ENCODE measurements at regions not wholly inside any gene's neighbourhood (a gene's known extent, or its start where the extent isn't known, plus 50 kb on each side); places are given as distances from the start of the nearest gene placed in this dataset.

- Histone ChIP-seq H3K4me3 (no peak overlapping the region), H3K36me3 (ENCODE audit: control insufficient read depth, insufficient read depth, low read length) (no peaks in the 10 kb centered on the region), H3K4me1 (replicated peaks in 1 of 2; ENCODE audit: control insufficient read depth in 2 of 2, insufficient read depth in 2 of 2, low read length in 2 of 2) (no peaks in the 10 kb centered on the region), H3K9me1 (ENCODE audit: control insufficient read depth, insufficient read depth, low read length) (no peaks in the 10 kb centered on the region), H3K27me3 (ENCODE audit: control insufficient read depth in 2 of 2, insufficient read depth in 2 of 2, low read length in 2 of 2) (peaks cover 0 to 5% of the 10 kb centered on the region in 2 experiments; a peak in 1 of 5 replicates), H2AFZ (ENCODE audit: low read depth, low read length) (no peak overlapping the region), H3K27ac (ENCODE audit: extremely low read depth, low read depth, low read length) (no peak overlapping the region), H3K9me3 (replicated peaks; ENCODE audit: control insufficient read depth, insufficient read depth, low read depth, low read length) (no peaks in the 10 kb centered on the region; the same call in 1 of the 2 replicates), H4K20me1 (replicated peaks; ENCODE audit: control insufficient read depth, insufficient read depth, low read length) (no peaks in the 10 kb centered on the region), H3K79me2 (ENCODE audit: control insufficient read depth, insufficient read depth, low read length) (no peaks in the 10 kb centered on the region), H3K4me2 (ENCODE audit: insufficient read depth, low read length) (no peak overlapping the region), H3K9ac (ENCODE audit: insufficient read depth in 1 of 2, low read depth in 2 of 2, low read length in 2 of 2) (no peak overlapping the region)
- BruUV-seq (replicated peaks) = no TSS peak
- ChIA-PET POLR2A (no interaction called here), CTCF (ENCODE audit: low intra/inter-chr PET ratio) (no interaction called here)
- intact Hi-C loops (cut with micrococcal nuclease) = no loop called here
- no peak for FAIRE-seq
- no peak for TF ChIP-seq ZNF274 (IDR thresholded peaks at IDR 0.05; ENCODE audit: borderline replicate concordance, low read depth, low read length)
- TF ChIP-seq ZNF507 (tag; conservative IDR thresholded peaks at IDR 0.05) = peak; percentile 98
- TF ChIP-seq ZNF354B (CRISPR knock-in tag; IDR thresholded peaks at IDR 0.05) = peak; percentile 53; the same call in 1 of the 2 replicates
- TF ChIP-seq ZNF253 (CRISPR knock-in tag; conservative IDR thresholded peaks at IDR 0.05) = no peak
- in situ Hi-C loops (cut with MboI) = no loop called here
- 0% methylated on average over 1 of the region's 1 CpG for WGBS (ENCODE audit: insufficient coverage, low coverage, missing lambda C conversion rate)
- no peak for DNase-seq (ENCODE audit: extremely low read depth in 1 of 4, low spot score in 3 of 4)
- no peak for ATAC-seq
Observed at GRCh38 chr7:73939528-73939927, 78.6 kb downstream of the TMEM270 start.

GRCh38 chr7:73940701-73941238 lies 79.8 kb downstream of the TMEM270 start:
- Histone ChIP-seq H3K9me1 (ENCODE audit: control insufficient read depth, insufficient read depth, low read length) (no peaks in the 10 kb centered on the region), H3K27me3 (ENCODE audit: control insufficient read depth in 2 of 2, insufficient read depth in 2 of 2, low read length in 2 of 2) (no peaks in the 10 kb centered on the region), H3K9ac (ENCODE audit: insufficient read depth in 1 of 2, low read depth in 2 of 2, low read length in 2 of 2) (no peak overlapping the region), H3K9me3 (replicated peaks; ENCODE audit: control insufficient read depth, insufficient read depth, low read depth, low read length) (peaks cover 5% of the 10 kb centered on the region; the same call in 1 of the 2 replicates), H2AFZ (ENCODE audit: low read depth, low read length) (no peak overlapping the region), H3K36me3 (ENCODE audit: control insufficient read depth, insufficient read depth, low read length) (no peaks in the 10 kb centered on the region), H3K4me1 (replicated peaks in 1 of 2; ENCODE audit: control insufficient read depth in 2 of 2, insufficient read depth in 2 of 2, low read length in 2 of 2) (no peaks in the 10 kb centered on the region), H4K20me1 (replicated peaks; ENCODE audit: control insufficient read depth, insufficient read depth, low read length) (no peaks in the 10 kb centered on the region), H3K27ac (ENCODE audit: extremely low read depth, low read depth, low read length) (no peak overlapping the region), H3K79me2 (ENCODE audit: control insufficient read depth, insufficient read depth, low read length) (no peaks in the 10 kb centered on the region), H3K4me3 (no peak overlapping the region), H3K4me2 (ENCODE audit: insufficient read depth, low read length) (no peak overlapping the region)
- TF ChIP-seq MTF1 (CRISPR knock-in tag; IDR thresholded peaks at IDR 0.05; ENCODE audit: borderline replicate concordance) (no peak), TRIM28 (IDR thresholded peaks at IDR 0.05) (peak; percentile 64; the same call in 1 of the 2 replicates), ZNF280A (IDR thresholded peaks at IDR 0.05; ENCODE audit: low read depth, partially characterized antibody) (peak; percentile 52)
- in situ Hi-C loops (cut with MboI) = no loop called here
- FAIRE-seq = no peak
- ChIA-PET POLR2A (no interaction called here), CTCF (ENCODE audit: low intra/inter-chr PET ratio) (no interaction called here)
- ATAC-seq = no peak
- 0% methylated on average over 2 of the region's 2 CpGs for WGBS (ENCODE audit: insufficient coverage, low coverage, missing lambda C conversion rate)
- no peak for DNase-seq (ENCODE audit: extremely low read depth in 1 of 4, low spot score in 3 of 4)
- intact Hi-C loops (cut with micrococcal nuclease) = no loop called here
- BruUV-seq (replicated peaks) = no TSS peak
